22Rv1 (cell line): ENCODE measurements at regions not wholly inside any gene's neighbourhood (a gene's known extent, or its start where the extent isn't known, plus 50 kb on each side); places are given as distances from the start of the nearest gene placed in this dataset.

Source experiments
- H3K27ac ChIP-seq: fragments of 450-650 bp; 2 replicates; pipeline ENCODE4 v1.5.1; 2017
- CTCF ChIP-seq: fragments of 450-650 bp; IDR thresholded peaks from 2 replicates; pipeline ENCODE4 v1.5.1; 2017; ENCODE audit warnings: mild to moderate bottlenecking
- ZFX ChIP-seq: fragments of 450-650 bp; IDR thresholded peaks from 2 replicates; pipeline ENCODE4 v1.6.1; 2017; ENCODE audit warnings: antibody characterized with exemption, borderline replicate concordance

- TF ChIP-seq CTCF (no peak), ZFX (no peak)
- no peak overlapping the region for H3K27ac ChIP-seq
These were observed 79.4 kb downstream of the RBFOX3 start for GRCh38 chr17:79531191-79532095.

- TF ChIP-seq ZFX, result no peak
- TF ChIP-seq CTCF, result no peak
- no peak overlapping the region for H3K27ac ChIP-seq
These were observed 80.3 kb downstream of the RBFOX3 start for GRCh38 chr17:79530361-79531105.

GRCh38 chr17:79529661-79530081 is 81.2 kb downstream of the RBFOX3 start:
- no peak overlapping the region for H3K27ac ChIP-seq
- no peak for TF ChIP-seq ZFX
- TF ChIP-seq CTCF, result no peak

GRCh38 chr17:79528592-79529125 is 82.2 kb downstream of the RBFOX3 start:
- no peak overlapping the region for H3K27ac ChIP-seq
- TF ChIP-seq ZFX (no peak), CTCF (no peak)

GRCh38 chr17:79527306-79527705 is 83.5 kb downstream of the RBFOX3 start:
- TF ChIP-seq CTCF (no peak), ZFX (no peak)
- H3K27ac ChIP-seq, result no peak overlapping the region

GRCh38 chr17:79525793-79526677 is 84.8 kb downstream of the RBFOX3 start:
- TF ChIP-seq CTCF (no peak), ZFX (no peak)
- H3K27ac ChIP-seq, result no peak overlapping the region
